Kidney (tissue), 13 donors: ENCODE measurements at regions not wholly inside any gene's neighbourhood (a gene's known extent, or its start where the extent isn't known, plus 50 kb on each side); places are given as distances from the start of the nearest gene placed in this dataset.

Experiments used
- DNase-seq, 5 donors: peaks; one replicate each; pipeline ENCODE4 v3.0.0-alpha.2; 2013 to 2020
- FAIRE-seq: peaks from 2 replicates; lab custom pipeline; 2012; peaks lifted over from hg19 to GRCh38; lab: Jason Lieb, UNC
- H3K27ac ChIP-seq, 2 donors: one replicate each; pipeline ENCODE4 v1.7.0; 2013; ENCODE audit warnings: low read depth in 2 of 2, low read length in 2 of 2, inconsistent platforms in 1 of 2
- H3K27me3 ChIP-seq: one replicate; pipeline ENCODE4 v1.7.1; 2013; ENCODE audit warnings: low read length, inconsistent platforms; ENCODE audit not compliant: control insufficient read depth, insufficient read depth
- H3K36me3 ChIP-seq, 3 donors: one replicate each; pipeline versions ENCODE4 v1.7.0 to v1.7.1; 2013; ENCODE audit warnings: low read length in 3 of 3, control low read depth in 1 of 3, inconsistent platforms in 1 of 3; ENCODE audit not compliant: insufficient read depth in 3 of 3, control insufficient read depth in 2 of 3
- H3K4me1 ChIP-seq, 3 donors: one replicate each; pipeline versions ENCODE4 v1.7.0 to v1.7.1; 2013; ENCODE audit warnings: low read length in 3 of 3, inconsistent platforms in 1 of 3, low read depth in 1 of 3; ENCODE audit not compliant: control insufficient read depth in 2 of 3, insufficient read depth in 2 of 3
- H3K4me3 ChIP-seq, 3 donors: one replicate each; pipeline versions ENCODE4 v1.7.0 to v1.8.1; 2013; ENCODE audit warnings: low read length in 3 of 3, control low read depth in 1 of 3, inconsistent platforms in 1 of 3
- H3K9ac ChIP-seq, 3 donors: one replicate each; pipeline versions ENCODE4 v1.7.0 to v1.7.1; 2013; ENCODE audit warnings: low read length in 3 of 3, control low read depth in 1 of 3, inconsistent platforms in 1 of 3
- H3K9me3 ChIP-seq, 3 donors: one replicate each; pipeline versions ENCODE4 v1.7.0 to v1.7.1; 2013; ENCODE audit warnings: low read length in 3 of 3, control low read depth in 1 of 3, inconsistent platforms in 1 of 3; ENCODE audit not compliant: control insufficient read depth in 2 of 3, insufficient read depth in 1 of 3
- CTCF ChIP-seq: IDR thresholded peaks from 3 replicates; pipeline ENCODE4 v1.5.1; 2012; ENCODE audit warnings: mild to moderate bottlenecking, moderate library complexity, borderline replicate concordance; ENCODE audit not compliant: insufficient read depth; ENCODE audit errors: extremely low read depth
- intact Hi-C: fragments of 100-400 bp; cut with DNase I; formaldehyde crosslinking; loops from one replicate; pipeline ENCODE4 v1.11.1; 2022
- donor health status: control.
- donor health status: control.
- donor health status: control.
- donor health status: control.
- donor health status: control.
- donor health status: DM: yes; HTN: yes; CAD: no.
- donor health status: Normal renal cell carcinoma (clear cell type).

DNA sequence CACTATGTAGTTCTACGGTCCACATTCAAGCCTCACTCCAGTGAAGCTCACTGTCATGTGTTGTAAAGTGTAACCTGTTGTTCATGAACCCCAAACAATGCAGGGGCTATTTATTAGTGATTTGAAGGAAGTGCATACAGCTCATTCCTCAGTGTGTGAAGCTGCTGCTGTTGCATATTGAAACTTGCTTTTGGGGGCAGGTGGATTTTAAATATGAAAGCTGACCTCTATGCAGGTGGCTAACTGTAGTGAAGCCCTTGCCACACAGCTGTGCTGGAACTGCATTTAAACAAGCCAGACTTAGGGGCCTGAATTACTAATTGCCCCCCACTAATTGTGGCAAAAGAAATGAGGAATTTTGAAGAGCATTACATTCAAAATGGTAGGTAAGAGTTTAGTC, 226.3 kb downstream of the ATP23 start:
- Histone ChIP-seq H3K9ac (no peak overlapping the region), H3K27ac (no peak overlapping the region), H3K4me3 (no peak overlapping the region), H3K4me1 (peaks cover 0 to 6% (median 0%) of the 10 kb centered on the region in 3 donors), H3K36me3 (no peaks in the 10 kb centered on the region), H3K9me3 (no peaks in the 10 kb centered on the region), H3K27me3 (no peaks in the 10 kb centered on the region)
- FAIRE-seq (no peak), DNase-seq (no peak)
- intact Hi-C loops = no loop called here
- no peak for TF ChIP-seq CTCF

DNA sequence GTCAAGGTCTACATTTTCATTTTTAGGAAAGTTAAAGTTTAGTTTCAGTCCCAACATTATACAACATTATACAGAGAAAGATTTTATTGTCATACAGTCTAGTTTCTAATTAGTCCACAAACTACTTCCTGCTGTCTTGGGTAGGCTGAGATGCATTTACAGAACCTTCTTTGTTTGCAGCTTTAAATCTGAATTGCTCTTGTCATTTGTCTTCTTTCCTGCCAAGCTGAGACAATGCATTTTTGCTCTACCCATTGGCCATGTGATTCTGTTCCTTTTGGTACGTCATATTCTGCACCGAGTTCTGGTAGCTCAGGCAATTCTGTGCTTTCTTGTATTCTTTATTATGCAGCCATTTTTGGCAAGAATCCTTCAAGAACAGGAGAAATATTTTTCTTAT, 228.5 kb downstream of the ATP23 start:
- peaks cover 0 to 6% (median 0%) of the 10 kb centered on the region in 3 donors for H3K4me1 ChIP-seq
- H3K27me3 ChIP-seq = no peaks in the 10 kb centered on the region
- no peak overlapping the region for H3K9ac ChIP-seq
- no peak overlapping the region for H3K4me3 ChIP-seq
- no peak for TF ChIP-seq CTCF
- FAIRE-seq (no peak), DNase-seq (no peak)
- no peaks in the 10 kb centered on the region for H3K36me3 ChIP-seq
- no peak overlapping the region for H3K27ac ChIP-seq
- intact Hi-C loops = no loop called here
- no peaks in the 10 kb centered on the region for H3K9me3 ChIP-seq

DNA sequence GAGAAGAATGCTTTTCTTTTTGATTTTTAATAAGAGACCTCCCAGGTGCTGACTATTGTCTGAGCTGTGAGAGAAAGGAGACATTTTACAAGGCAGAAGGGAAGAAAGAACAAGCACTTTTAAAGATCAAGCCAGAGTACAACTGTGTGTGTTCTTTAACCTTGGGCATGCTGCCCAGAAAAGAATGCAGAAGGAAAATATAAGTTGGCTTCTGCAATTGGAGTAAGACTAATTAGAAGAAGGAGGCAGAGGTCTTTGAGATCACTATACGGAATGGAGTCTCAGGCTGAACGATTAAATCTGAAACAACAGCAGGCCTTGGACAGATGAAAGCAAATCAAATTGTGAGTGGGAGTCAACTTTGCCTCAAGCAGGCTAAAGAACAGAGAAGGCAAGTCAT, 230.5 kb downstream of the ATP23 start:
- TF ChIP-seq CTCF = no peak
- peaks cover 0 to 6% (median 0%) of the 10 kb centered on the region in 3 donors for H3K4me1 ChIP-seq
- H3K9ac ChIP-seq = no peak overlapping the region
- intact Hi-C loops = no loop called here
- H3K36me3 ChIP-seq = no peaks in the 10 kb centered on the region
- peak; percentile 6 for FAIRE-seq
- H3K9me3 ChIP-seq = no peaks in the 10 kb centered on the region
- no peak overlapping the region for H3K27ac ChIP-seq
- DNase-seq = peak in 3 of 5 donors; percentile 34 to 82 (median 65)
- no peaks in the 10 kb centered on the region for H3K27me3 ChIP-seq
- H3K4me3 ChIP-seq = no peak overlapping the region

DNA sequence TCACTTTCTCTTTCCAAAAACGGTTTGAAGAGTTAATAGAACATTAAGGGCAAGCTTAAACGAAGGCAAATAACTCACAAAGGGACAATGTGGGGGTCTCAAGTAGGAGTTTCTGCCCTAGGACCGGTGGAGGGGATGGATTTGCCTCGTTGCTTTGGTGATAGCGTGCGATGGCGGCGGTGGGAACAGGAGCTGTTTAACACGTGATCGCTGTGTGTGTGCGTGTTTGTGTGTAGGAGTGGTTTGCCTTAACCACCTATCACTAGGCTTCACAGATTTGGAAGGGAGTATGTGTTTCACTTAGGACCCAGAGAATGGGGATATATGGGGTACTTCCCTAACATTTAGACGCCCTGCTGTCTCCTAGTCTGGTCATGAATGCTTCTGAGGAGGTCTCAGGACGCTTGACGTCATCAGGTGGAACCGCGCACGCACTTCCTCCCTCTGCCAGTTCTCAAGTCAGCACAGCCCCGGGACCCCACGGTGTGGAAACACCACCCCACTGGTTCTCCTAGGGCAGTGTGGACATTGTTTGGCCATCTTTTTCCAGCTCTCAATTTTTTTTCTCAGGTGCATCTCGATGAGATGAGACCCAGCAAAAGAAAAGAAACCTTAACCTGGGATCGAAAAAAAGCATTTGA, 231.2 kb downstream of the ATP23 start:
- FAIRE-seq = no peak
- TF ChIP-seq CTCF = no peak
- peaks cover 0 to 6% (median 0%) of the 10 kb centered on the region in 3 donors for H3K4me1 ChIP-seq
- H3K9ac ChIP-seq = no peak overlapping the region
- intact Hi-C loops = no loop called here
- H3K27ac ChIP-seq = no peak overlapping the region
- no peaks in the 10 kb centered on the region for H3K9me3 ChIP-seq
- DNase-seq = no peak
- H3K4me3 ChIP-seq = no peak overlapping the region
- H3K27me3 ChIP-seq = no peaks in the 10 kb centered on the region
- no peaks in the 10 kb centered on the region for H3K36me3 ChIP-seq
